NCI-H2029 treated with DMSO at 0.1 percent for 48 hours (cell line): ENCODE measurements at regions not wholly inside any gene's neighbourhood (a gene's known extent, or its start where the extent isn't known, plus 50 kb on each side); places are given as distances from the start of the nearest gene placed in this dataset.

Experiments
- DNase-seq: peaks from one replicate; lab custom pipeline; 2025; lab: John Stamatoyannopoulos, UW

GRCh38 chr12:98424726-98425401 is 90.5 kb upstream of the TMPO start:
- DNase-seq, result peak; percentile 25

DNA sequence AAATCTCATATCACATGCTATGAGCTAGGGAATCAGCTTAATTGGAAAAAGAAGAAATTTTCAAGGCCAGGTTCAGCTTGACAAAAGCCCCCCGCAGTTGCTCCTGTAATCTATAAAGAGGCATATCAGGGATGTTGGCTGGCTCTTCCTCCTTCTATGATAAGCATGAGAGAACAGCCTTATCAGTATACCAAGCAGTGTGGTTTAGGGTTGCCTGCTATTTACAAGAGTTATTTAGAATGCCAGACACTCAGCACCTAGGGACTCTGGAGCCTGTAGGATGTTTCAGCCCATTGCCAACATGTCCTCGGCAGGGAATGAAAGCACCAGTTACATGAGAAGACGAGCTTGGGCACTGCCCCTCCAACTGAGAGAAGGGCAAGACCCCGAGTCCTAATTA is 89.5 kb upstream of the TMPO start:
- no peak for DNase-seq

DNA sequence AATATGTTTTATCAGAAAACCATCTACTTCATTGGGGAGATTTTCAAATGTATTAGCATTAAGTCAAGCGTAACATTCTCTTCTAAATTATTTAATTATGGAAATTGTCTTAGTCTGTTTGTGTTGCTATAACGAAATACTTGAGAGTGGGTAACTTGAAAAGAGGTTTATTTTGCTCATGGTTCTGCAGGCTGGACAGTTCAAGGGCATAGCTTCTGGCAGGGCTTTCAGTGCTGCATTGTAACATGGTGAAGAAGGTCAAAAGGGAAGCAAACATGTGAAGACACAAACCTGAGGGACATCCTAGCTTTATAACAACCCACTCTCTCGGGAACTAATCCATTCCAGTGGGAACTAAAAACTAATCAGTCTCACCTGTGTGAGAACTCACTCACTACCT is 84.3 kb upstream of the TMPO start:
- DNase-seq, result no peak

- no peak for DNase-seq
Observed at GRCh38 chr12:98437166-98437565, 78.2 kb upstream of the TMPO start.

DNA sequence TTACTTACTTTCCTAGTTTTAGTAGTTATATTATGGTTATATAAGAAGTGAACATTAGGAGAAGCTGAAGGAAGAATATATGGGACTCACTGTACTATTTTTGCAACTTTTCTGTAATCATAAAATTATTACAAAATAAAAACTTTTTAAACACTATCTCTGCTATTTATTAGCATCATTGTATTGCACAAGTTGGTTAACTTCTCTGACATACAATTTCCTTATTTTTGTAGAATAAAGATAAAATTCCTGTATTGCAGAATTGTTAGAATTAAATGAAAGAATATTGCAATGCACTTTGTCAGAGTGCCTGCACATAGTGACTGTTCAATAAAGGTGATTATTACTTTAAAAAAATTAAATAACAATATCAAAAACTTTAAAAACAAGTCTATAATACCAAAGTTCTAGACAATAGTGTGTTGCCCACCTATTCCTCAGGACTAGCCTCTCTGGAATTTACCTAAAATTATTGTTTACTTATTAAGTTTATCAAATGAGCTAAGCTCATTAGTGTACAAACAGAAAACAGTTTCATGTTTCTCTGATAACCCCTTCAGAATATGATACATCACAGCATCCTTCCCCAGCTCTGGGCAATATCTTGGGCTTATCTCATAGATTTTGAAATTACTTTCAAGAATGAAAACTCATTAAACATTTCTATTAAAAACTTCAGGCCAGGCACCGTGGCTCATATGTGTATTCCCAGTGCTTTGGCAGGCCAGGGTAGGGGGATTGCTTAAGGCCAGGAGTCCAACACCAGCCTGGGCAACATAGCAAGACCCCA is 77.4 kb upstream of the TMPO start:
- no peak for DNase-seq

- no peak for DNase-seq
Observed at GRCh38 chr12:98438656-98439230, 76.6 kb upstream of the TMPO start.

DNA sequence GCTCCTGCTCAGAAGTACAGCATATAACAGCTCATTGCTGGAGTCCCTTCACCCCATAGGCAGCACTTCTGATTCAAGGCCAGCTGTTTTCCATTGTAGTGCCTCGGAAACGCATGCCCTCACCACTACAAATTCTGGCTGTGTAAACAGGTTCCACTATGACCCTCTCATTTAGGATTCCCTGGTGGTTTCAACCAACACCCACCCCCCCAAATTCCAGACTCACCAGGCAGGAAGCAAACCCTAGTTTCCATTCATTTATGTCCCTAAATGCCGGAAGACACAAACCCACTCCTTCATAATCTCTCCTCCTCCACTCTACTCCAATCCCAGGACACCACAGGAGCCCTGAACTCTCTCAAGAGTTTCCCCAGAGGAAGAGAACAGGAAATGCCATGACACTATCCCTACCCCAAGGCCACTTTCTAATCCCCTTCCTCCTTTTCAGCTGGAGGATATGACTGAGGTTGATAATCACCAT is 75.9 kb upstream of the TMPO start:
- DNase-seq, result no peak

DNA sequence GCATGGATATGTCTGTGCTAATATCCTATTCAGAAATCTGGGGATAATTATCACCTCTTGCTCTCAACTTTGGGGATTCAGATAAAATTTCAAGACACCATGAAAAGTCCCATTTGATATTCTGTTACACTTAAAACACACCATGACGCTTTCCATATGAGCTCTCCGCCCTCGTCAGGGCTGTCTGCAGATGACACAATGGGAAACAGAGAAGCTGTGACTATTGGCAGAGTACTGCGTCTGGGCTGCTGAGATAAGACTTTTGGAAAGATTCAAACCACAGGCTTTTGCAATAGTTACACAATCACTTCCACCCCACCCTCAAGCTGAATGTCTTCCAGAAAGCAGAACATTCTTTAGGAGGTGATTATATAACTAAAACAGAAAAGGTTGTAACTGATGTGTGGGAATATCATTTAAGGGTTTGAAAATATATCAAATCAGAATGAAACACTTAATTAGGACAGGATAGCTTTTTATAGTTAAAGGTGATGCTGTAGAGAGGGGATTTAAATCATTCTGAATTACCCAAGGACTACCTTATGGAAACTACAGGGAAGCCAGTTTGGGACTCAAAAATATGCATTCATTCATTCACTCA is 75.3 kb upstream of the TMPO start:
- DNase-seq, result no peak

GRCh38 chr12:98446060-98446459 is 69.3 kb upstream of the TMPO start:
- no peak for DNase-seq

DNA sequence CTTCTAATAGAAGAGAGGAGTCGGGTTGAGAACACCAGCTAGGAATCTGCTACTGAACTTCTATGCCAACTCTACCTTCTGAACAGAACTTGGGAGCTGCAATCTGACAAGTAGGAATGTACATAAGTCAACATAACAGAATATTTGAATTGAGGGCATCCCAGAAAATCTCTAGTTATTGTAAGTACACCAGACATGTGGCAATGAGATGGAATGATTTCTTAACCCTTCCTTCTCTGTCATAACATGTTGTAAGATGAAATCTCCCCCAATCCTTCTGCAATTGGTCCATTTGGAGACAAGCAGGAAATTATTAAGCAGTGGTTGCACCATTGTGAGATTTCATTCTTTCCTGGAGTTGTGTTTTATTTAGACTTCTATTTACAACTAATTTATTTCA is 68.7 kb upstream of the TMPO start:
- no peak for DNase-seq

- DNase-seq, result no peak
Observed at GRCh38 chr12:98449584-98449983, 65.8 kb upstream of the TMPO start.

- DNase-seq, result no peak
Observed at GRCh38 chr12:98453070-98453469, 62.3 kb upstream of the TMPO start.

GRCh38 chr12:98453492-98453891 is 61.9 kb upstream of the TMPO start:
- DNase-seq, result no peak

DNA sequence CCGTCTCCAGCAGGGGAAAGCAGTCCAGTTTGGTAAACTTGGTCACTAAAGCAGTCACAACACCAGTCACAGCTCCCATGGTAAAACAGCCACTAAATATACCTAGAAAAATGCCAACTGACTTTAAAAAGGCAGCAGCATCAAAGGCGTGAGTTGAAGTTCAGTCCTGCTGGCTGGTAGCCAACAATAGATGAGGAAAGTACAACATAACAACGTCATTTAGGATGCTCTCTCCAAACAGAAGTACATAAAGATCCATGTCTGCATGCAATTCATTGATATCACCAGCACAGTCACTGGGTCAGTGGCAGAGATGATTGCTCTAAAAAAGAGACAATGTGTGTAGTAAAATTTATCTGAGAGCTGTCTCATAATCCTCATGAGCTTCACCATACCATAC is 59.3 kb upstream of the TMPO start:
- DNase-seq, result no peak

DNA sequence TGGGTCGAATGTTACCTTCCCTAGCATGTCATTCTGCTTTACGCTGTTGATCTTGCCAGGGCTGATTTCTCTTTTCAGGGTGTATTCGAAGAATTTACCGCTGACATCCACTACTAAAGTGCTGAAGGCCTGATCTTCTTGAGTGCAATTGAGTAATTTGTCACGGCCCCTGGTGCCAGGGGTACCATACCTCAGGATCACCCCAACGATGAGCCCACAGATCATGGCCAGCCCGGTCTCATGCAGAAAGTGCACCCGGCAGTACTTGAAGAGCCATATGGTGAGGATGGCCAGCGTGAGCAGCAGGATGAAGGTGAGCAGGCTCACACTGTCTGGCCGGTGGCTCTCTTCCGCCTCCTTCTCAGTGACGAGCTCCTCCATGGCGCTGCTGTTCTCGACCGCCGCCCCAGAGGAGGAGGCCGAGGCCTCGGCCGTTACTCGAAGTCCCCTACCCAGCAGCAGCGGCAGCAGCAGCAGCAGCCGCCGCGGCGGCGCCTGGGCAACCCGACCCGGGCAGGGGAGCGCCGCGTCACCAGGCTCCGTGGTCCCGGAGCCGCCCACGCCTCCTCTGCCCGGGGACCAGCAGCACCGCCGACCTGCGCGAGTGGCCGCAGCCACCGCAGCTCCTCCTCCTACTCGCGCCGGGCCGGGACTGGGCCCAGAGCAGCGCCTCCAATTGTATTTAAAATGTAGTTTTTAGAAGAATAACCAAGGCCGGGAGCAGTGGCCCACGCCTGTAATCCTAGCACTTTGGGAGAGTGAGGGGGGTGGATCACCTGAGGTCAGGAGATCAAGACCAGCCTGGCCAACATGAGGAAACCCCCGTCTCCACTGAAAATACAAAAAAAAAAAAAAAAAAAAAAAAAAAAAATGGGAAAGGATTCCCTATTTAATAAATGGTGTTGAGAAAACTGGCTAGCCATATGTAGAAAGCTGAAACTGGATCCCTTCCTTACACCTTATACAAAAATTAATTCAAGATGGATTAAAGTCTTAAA is 58.5 kb upstream of the TMPO start:
- no peak for DNase-seq

DNA sequence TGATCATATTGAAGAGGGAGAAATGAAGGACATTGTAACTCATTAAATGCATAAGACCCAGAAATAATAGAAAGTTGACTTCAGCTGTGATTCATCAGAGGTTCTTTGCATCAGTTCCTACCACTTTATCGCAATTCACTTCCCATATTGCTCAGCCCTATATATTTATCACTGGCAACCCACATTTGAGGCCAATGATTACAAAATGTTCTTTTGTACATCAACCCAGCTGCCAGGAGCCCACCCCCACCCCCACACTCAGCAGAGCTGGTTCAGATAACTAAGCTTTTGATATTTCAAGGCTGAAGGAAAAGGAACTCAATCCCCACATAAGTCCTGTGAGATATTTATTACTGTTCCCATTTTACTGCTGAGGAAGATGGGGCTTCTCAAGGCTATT is 51.2 kb upstream of the TMPO start:
- no peak for DNase-seq

GRCh38 chr12:98465505-98465904 is 49.9 kb upstream of the TMPO start:
- no peak for DNase-seq
